CD4-positive, alpha-beta T cell treated with Interleukin-12 subunit alpha and Interleukin-12 subunit beta, for 1 hour (primary cell): ENCODE measurements at regions not wholly inside any gene's neighbourhood (a gene's known extent, or its start where the extent isn't known, plus 50 kb on each side); places are given as distances from the start of the nearest gene placed in this dataset.
"Not testable (repeated sequence)": the region's sequence is repeated elsewhere in the genome, so short reads cannot be mapped to it uniquely, and the experiment has no call there.

ENCODE experiments used
- DNase-seq: peaks from one replicate; pipeline ENCODE4 v3.0.0-alpha.2; 2020

DNA sequence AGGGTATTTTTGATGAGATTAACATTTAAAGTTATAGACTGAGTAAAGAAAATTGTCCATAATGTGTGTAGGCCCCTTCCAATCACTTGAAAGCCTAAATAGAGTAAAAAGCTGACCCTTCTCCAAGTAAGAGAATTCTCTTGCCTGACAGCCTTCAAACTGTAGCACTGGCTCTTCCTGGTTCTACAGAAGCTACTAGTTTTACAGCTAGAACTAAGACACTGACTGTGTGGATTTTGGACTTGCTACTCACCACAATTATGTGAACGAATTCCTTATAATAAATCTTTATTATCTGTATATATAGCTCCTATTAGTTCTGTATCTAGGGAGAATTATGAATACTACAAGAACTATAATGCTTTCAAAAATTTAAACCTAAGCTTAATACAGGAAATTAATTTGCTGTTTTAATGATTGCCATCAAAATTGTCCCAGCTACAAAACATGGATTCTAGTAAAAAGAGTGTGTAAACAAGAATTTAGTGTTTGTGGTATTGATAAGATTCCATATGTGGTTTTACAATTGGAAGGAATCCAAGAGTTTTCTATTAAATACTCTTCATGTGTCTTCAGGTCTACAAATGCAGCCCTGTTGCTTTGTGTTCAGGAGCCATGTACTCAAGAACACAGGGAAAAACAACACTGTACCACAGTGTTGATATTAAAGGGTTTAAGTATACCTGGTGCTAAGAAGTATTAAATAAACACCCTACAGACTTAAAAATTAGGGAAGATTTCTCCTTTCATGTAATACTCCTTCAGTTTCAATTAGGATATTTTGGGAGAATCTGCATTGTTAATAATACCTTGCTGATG is 366.5 kb downstream of the CXXC4 start:
- DNase-seq = no peak

DNA sequence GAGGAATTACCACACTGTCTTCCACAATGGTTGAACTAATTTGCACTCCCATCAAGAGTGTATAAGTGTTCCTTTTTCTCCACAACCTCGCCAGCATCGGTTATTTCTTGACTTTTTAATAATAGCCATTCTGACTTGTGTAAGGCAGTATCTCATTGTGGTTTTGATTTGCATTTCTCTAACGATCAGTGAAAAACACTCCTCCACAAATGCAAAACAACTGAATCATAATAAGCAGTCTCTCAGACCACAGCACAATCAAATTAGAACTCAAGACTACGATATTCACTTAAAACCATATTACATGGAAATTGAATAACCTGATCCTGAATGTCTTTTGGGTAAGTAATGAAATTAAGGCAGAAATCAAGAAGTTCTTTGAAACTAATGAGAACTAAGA is 371.7 kb downstream of the CXXC4 start:
- DNase-seq = no peak

DNA sequence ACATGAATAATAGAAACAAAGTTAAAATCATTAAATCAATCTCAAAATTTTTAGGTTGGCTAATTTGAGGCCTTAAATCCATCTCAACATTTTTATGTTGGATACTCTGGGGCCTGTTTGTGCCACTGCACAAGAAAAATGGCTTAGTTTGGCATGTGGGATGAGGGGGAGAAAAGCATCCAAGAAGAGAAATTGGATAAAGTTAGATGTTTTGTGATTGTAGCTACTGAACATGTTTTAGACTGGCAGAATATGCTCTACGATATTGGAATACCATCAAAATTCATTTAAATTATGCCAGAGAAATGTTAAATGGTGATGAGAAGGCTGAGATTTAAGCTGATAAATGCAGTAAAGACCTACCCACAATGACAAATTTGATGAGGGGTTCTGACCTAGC is 376.9 kb downstream of the CXXC4 start:
- no peak for DNase-seq

DNA sequence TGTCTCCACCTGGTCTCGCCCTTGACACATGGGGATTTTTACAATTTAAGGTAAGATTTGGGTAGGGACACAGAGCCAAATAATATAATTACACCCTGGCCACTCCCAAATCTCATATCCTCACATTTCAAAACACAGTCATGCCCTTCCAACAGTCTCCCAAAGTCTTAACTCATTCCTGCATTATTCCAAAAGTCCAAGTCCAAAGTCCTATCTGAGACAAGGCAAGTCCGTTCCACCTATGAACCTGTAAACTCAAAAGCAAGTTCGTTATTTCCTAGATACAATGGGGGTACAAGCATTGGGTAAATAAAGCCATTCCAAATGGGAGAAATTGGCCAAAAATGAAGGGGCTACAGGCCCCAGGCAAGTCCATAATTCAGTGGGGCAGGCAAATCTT is 380.8 kb downstream of the CXXC4 start:
- no peak for DNase-seq

DNA sequence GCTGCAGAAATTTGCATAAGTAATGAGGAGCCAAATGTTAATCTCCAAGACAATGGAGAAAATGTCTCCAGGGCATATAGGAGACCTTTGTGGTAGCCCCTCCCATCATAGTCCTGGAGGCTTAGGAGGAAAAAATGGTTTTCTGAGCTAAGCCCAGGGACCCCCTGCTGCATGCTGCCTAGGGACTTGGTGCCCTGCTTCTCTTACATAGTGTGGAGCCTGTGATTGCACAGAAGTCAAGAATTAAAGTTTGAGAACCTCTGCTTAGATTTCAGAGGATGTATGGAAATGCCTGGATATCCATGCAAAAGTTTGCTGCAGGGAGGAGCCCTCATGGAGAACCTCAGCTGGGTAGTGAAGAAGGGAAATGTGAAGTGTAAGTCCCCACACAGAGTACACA is 379.4 kb upstream of the TACR3 start:
- DNase-seq = no peak

DNA sequence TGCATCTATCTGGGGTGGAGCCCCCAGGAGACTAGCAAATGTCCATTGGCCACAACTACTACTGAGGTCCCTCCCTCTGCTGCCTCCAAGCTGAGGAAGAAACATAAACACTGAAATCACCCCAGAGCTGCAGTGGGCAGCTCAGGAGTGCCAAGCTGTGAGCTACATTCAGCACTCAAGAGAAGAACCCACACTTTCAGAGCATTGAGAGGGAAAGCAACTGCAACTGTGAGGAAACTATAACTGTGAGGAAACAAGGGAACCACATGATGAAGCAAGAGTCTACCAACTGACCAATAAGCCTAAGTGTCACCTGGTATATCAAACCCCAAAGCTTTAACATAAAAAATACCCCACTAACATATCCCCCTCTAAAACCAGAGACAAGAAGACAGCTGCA is 373.5 kb upstream of the TACR3 start:
- DNase-seq = no peak

DNA sequence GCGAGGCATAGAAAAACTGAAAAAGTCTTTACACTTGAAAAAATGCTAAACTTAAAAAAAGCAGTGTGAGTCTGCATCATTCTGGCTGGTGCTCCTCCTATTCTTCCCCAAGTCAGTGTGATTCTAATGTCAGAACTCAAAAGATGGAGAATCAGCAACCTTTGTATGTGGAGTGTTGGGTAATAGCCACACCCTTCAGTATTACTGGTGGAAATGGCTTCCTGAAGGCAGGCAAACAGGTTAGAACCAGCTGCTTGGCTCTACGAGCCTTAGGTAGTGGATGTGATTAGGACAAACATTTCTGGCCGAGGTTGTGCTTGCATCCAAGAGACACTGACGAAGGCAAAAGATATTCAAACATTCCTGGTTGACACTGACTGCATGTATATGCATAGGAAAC is 353.4 kb upstream of the TACR3 start:
- DNase-seq = no peak

DNA sequence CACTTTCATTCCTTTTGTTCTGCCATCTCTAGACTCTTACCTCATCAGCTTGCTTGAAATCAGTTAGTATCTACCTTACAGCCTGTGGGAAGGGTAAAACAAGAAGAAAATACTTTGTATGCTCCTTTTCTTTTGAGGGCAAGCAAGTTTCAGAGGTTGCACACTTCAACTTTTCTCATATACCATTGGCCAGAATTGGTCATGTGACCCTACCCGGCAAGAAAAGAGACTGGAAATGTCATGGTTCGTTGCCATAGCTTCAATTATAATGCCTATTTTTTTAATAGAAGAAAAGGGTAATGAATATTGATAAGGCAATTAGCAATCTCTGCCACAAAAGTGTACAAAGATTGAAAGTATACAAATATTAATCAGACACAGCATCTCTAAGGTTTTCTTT is 346.7 kb upstream of the TACR3 start:
- DNase-seq = no peak

DNA sequence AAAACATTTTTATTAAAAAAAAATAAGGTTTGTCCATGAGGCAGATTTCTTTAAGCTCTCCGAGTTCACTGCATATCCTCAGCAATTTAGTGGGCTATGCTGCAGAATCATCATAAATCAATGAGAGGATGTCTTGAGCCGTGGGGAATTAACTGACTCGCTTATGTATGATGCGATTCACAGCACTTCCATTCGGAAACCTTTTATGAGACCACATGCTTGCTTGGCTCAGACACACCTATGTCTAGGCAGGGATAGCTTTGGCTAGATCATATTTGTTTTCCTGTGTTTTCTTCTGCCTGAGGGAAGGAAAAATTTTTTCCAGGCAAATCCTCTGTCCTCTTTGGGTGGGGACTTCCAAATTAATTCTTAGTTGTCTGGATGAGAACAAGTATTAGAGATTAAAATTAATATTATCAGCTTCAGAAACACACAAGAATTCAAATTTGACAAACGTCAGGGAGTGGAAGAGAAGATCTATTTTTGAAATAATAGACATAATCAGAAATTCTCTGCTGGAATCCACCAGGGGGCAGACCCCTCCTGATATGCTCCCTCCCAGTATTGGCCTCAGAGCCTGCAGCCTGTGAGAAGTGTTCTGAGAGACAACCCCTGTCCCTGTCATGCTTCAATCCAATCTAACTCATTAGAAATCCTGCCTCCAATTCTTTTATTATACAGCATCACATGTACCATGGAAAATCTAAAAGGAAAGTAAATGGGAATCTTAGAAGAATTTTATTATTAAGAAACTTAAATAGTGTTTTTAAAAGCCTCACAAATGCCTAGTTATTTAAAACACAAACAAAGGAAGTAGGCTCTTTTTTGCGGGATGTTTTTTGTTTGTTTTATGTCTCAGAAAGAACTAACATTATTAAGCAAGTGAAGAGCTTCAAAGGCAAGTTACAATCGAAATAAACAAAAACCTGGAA is 345.1 kb upstream of the TACR3 start:
- DNase-seq = no peak

DNA sequence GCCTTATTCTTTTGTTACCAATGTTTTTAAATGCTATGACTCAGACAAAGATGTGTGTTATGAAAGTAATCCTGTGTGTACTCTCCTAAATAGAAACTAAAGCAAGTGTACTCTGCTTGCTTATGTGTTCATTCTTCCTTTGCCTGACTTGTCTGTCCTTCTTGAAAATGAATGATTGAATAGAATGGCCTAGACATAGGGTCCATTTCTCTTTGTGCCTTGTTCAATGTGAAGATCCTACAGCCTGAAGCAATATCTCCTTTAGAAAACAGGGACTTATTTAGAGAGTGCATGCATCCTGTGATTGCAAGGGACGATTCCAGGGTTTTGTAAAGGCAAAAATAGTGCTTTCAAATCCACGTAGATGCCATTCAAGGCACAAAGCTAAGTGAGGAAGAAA is 343.6 kb upstream of the TACR3 start:
- DNase-seq = no peak

DNA sequence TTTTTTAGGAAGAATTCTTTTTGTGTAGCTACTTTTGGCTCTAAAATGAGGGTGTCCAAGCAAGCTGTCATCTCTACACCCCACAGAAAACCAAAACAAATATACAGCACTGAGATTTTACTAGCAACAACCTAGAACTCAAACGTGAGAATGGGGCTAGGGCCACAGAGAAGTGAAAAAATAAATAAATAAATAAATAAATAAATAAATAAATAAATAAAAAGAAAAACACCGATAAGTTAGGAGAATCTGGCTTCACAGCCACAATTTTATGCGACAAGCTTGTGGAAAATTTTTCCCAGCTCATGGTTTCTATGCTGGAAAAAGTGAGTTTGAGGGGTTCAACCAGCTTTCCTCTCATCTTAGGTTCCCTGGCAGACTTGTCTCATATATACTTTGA is 324.6 kb upstream of the TACR3 start:
- no peak for DNase-seq

DNA sequence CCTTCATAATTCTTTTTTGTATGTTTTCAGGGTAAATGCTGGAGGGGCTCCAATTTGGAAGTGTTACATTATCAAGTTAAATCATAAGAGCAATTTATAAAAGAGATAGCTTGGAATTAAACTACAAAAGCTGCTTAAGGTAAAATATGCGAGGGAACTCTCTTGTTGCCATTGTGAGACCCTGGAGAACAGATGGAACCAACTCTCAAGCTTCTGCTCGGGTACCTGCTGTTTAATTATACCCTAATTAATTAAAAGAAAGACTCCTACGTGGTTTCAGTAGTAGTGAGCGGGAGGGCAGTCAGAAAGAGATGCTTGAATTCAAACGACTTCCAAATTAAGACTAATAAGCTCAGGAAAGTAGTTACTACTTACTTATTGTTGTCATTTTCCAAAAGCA is 313.1 kb upstream of the TACR3 start:
- no peak for DNase-seq

DNA sequence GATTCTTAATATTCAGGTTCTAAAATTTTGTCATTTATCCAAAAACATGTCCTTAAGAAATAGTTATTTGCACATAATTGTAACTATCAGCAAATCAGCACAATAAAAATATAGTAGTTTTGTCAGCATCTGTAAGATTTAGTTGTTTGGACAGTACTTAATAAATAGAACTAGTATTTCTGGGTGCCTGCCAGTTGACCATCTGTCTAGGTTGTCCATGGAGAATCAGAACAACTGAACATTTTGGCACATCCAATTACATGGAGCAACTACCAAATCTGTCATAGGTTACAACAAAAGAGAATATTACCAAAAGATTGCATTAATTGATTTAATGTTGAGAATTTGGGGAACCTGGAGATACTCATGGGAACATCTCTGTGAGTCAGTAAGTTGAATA is 305.5 kb upstream of the TACR3 start:
- no peak for DNase-seq

DNA sequence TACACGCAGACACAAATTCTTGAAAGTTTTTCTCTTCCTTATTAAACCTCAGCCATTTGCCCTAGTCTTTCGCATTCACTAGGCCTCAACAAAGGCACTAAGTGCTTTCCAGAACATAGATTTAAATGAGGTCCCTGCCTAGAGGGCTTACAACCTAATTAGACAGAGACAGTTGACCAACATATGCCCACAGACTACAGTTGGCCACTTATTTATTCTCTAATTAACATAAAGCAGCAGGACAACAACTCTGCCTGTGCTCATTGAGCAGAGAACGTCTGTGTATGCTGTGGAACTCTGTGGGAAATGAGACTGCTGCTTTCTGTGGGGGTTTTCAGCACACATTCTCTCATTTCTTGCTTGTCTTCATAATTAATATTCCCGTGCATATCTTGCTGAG is 303.0 kb upstream of the TACR3 start:
- DNase-seq = no peak

DNA sequence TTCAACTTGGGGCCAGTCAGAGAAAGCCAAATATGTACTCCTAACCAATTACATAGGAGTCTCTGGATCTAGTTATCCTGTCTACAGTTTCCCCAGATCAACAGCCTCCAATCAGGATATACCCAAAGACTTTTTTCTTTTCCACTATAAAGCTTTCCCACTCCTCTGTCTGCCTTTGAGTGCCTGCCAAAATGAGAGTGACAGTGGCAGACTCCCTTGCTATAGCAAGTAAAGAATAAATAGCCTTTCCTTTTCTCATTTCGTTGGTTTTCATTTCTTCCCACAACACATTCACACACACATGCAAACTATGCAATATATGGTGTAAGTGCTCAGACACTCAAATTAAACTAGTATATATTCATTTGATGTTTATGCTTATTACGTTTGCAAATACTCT is 302.4 kb upstream of the TACR3 start:
- no peak for DNase-seq

DNA sequence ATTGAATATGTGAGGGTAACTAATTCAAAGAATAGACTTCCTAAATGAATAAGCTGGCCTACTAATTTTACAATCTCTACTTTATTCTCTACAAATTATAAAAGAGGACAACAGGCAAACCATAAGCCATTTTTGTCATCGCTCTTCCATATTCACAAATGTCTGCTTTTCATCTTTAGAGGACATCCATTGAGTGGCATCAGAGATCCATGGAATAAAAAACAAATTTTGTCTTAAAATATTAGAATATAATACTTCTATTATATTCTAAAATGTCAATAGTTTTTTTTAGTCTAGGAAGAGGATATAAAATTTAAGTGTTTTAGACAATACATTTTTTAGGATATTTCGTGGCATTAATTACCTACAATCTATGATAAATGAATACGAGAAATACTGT is 300.9 kb upstream of the TACR3 start:
- DNase-seq = no peak

DNA sequence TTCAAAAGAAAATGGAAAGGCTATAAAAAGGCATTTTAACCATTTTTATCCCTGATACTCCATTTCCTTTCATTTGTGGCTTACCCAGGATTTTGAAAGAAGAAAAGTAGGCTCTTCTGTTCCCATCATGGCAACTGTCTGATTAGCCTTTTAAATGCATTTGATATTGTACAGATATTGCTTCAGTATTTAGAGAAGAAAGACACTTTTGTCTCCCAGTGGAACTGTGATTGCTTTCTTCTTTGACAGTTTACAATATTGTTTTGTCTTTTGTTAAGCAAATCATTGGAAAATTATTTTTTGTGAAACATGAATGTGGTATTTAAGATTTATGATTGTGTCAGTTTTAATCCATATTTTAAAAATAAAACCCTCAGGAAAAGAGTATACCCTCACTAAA is 297.4 kb upstream of the TACR3 start:
- DNase-seq = no peak

DNA sequence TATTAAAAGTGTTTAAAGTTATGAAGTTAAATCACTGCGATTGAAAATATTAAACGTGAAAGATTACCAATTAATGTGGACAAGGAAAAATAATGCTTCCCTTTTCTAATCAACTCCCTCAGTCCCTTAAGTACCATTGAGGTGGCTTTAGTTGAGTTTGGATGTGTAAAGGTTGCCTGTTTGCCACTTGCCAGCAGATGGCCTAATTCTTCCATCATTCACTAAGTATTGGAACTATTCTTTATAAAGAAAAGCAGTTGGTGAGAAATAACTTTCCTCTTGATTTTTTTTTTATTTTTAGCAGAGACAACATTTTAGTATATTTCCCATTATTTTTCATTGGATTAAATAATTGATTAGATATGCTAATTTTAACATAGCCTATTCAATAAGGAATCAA is 295.9 kb upstream of the TACR3 start:
- no peak for DNase-seq

DNA sequence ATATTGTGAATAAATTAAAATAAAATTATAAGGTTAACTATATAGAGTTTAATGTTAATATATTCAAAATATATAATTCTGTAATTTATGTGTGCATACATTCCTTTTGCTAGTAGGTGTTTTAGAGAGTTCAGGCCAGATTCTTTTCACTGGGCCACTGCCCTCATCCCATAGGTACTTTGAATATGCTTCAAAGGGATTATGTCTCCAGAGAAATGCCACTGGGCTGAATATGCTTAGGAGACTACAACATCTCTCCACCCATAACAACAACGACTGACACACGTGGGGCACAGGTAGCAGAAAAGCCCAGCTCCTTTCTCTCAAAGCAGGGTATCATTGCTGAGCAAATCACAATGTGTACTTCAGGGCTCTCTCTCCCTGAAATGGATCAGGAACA is 290.9 kb upstream of the TACR3 start:
- no peak for DNase-seq

DNA sequence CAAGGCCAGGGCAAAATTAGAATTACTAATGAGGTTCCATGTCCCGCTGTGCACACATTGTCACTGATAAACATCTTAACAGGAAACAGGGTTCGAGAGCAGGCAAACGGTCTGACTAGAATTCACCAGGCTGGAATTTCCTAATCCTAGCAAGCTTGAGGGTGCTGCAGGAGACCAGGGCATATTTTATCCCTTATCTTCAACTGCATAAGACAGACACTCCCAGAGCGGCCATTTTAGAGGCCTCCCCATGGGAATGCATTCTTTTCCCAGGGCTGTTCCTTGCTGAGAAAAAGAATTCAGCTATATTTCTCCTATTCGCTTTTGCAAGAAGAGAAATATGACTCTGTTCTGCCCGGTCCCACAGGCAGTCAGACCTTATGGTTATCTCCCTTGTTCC is 282.5 kb upstream of the TACR3 start:
- not testable (repeated sequence) for DNase-seq

DNA sequence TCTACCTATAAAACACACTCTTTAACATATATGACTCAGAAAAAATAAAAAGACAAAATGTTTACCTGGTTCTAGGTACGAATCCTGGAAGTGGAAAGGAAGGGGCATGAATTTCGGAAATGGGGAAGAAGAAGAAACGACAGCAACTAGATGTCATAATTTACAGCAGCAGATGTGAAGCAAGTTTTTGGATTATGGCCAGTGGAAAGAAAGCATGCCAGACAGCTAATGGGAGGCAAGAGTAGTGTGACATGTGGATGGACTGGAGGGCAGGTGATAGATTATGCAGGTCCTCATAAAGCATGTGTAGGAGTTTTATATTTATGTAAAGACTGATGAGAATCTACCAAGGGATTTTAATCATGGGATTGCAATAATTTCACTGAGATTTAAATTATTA is 279.0 kb upstream of the TACR3 start:
- no peak for DNase-seq

DNA sequence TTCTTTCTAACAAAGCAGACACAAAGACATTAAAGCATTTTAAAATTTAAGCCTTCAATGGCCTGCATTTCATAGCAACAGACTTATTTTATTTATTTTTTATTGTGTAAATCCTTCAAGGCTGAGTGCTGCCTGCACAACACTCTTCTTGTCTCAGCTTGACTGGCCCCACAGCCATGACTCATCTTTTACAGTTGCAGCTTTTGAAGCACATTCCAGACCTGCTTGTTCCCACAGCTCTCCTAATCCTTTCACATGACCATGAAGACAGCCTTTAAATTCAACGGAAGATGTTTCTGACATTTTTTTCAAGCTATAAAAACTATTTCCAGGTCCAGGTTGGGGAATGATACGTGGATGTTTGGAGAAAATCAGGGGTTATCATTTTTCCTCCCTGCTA is 276.9 kb upstream of the TACR3 start:
- DNase-seq = no peak

DNA sequence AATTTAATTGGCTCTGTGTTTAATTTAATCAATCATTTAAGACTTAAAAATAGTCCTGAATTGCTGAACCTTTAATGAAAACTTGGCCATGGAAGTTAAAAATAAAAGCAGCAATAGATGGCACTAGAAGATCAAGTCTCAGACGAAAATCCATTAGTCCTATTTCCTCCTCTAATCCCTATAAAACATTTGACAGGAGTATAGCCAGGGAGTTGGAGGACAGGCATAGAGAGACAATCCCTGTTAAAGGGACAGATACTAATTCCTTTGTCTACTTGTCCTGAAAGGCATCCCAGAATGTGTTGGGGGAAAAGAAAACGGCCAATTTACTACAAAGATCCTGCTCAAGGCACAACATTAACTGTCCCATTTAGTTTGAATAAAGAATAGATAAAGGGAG is 276.3 kb upstream of the TACR3 start:
- DNase-seq = no peak

DNA sequence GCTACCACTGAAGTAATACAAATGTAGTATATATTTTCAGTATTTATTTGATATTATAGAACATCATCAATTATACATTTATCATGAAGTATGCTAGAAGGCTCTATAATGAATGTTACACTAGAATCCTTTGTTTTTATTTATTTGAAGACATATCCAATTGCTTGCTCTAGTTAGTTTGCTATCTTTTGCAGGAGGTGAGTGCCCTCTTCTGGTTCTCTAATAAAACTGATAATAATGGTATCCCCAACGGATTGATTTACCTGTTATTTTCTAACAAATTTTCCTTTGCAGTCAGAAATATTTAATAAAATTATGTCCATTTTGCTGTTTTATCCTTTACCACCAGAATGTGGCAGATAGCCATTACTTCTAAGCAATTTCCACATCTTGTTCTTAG is 274.3 kb upstream of the TACR3 start:
- DNase-seq = no peak
